Testis (tissue), 2 donors: ENCODE measurements at regions not wholly inside any gene's neighbourhood (a gene's known extent, or its start where the extent isn't known, plus 50 kb on each side); places are given as distances from the start of the nearest gene placed in this dataset.
"Not testable (repeated sequence)": the region's sequence is repeated elsewhere in the genome, so short reads cannot be mapped to it uniquely, and the experiment has no call there.

Source experiments
- DNase-seq: peaks from one replicate; pipeline ENCODE4 v3.0.0-alpha.2; 2019
- H3K27ac ChIP-seq, 2 donors: fragments of 200-600 bp; sonication (generic); one replicate each; pipeline ENCODE4 v1.5.1; 2019
- H3K27me3 ChIP-seq: fragments of 200-600 bp; sonication (generic); one replicate; pipeline ENCODE4 v1.5.1; 2019
- H3K36me3 ChIP-seq: fragments of 200-600 bp; sonication (generic); one replicate; pipeline ENCODE4 v1.5.1; 2017; ENCODE audit warnings: low read depth; ENCODE audit errors: missing control alignments
- H3K4me1 ChIP-seq: fragments of 200-600 bp; sonication (generic); one replicate; pipeline ENCODE4 v1.5.1; 2019
- H3K4me3 ChIP-seq, 2 donors: fragments of 200-600 bp; sonication (generic); one replicate each; pipeline ENCODE4 v1.5.1; 2017 to 2019
- H3K9me3 ChIP-seq: fragments of 200-600 bp; sonication (generic); one replicate; pipeline ENCODE4 v1.5.1; 2017
- POLR2A ChIP-seq: fragments of 450-650 bp; IDR thresholded peaks from one replicate; pipeline ENCODE4 v1.6.1; 2017; ENCODE audit warnings: antibody characterized with exemption, mild to moderate bottlenecking, moderate library complexity
- WGBS, 2 donors: methylation state at CpG; one replicate each; pipeline ENCODE4 v1.1.5; 2018; 5-methylcytosine and 5-hydroxymethylcytosine counted together
- intact Hi-C: fragments of 100-400 bp; cut with DNase I; formaldehyde crosslinking; loops from one replicate; pipeline ENCODE4 v1.15.1; 2023; ENCODE audit warnings: low total_unique reads
- TF ChIP-seq, protein P1 (sequence below), 3 experiments: fragments of 450-650 bp in 2 of 3; fragments of 200-600 bp in 1 of 3; sonication (generic) in 1 of 3; IDR thresholded peaks; one replicate each; pipeline ENCODE4 v1.5.1; 2016 to 2019; ENCODE audit warnings: antibody characterized with exemption in 3 of 3, mild to moderate bottlenecking in 2 of 3, moderate library complexity in 1 of 3

DNA sequence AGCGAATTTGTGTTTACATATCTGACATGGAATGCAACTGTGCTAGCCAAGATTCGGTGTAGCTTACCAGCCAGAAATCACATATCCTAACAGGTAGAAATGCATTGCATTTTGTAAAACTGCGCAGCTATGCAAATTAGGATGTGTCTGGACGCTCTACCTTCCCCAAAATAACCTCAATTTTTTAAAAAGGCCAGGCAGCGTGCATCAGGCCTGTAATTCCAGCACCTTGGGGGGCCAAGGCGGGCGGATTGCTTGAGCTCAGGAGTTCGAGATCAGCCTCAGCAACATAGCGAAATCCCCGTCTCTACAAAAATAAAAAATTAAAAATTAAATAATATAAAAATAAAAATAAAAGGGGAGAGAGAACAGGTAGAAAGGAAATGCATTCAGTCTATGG, 305.0 kb downstream of the TYW1 start:
- no peak for DNase-seq
- no peak for TF ChIP-seq POLR2A
- TF ChIP-seq, protein P1, sequence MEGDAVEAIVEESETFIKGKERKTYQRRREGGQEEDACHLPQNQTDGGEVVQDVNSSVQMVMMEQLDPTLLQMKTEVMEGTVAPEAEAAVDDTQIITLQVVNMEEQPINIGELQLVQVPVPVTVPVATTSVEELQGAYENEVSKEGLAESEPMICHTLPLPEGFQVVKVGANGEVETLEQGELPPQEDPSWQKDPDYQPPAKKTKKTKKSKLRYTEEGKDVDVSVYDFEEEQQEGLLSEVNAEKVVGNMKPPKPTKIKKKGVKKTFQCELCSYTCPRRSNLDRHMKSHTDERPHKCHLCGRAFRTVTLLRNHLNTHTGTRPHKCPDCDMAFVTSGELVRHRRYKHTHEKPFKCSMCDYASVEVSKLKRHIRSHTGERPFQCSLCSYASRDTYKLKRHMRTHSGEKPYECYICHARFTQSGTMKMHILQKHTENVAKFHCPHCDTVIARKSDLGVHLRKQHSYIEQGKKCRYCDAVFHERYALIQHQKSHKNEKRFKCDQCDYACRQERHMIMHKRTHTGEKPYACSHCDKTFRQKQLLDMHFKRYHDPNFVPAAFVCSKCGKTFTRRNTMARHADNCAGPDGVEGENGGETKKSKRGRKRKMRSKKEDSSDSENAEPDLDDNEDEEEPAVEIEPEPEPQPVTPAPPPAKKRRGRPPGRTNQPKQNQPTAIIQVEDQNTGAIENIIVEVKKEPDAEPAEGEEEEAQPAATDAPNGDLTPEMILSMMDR (IDR thresholded peaks at IDR 0.05) = no peak
- Histone ChIP-seq H3K9me3 (no peaks in the 10 kb centered on the region), H3K4me3 (peak overlapping the region; percentile 77 to 84), H3K36me3 (no peaks in the 10 kb centered on the region), H3K27me3 (no peaks in the 10 kb centered on the region), H3K27ac (peak overlapping the region; percentile 91 to 94), H3K4me1 (peaks cover 3% of the 10 kb centered on the region)
- intact Hi-C loops = no loop called here
- 22 to 26% methylated on average over 10 of the region's 10 CpGs for whole genome bisulfite sequencing, 2 donors

DNA sequence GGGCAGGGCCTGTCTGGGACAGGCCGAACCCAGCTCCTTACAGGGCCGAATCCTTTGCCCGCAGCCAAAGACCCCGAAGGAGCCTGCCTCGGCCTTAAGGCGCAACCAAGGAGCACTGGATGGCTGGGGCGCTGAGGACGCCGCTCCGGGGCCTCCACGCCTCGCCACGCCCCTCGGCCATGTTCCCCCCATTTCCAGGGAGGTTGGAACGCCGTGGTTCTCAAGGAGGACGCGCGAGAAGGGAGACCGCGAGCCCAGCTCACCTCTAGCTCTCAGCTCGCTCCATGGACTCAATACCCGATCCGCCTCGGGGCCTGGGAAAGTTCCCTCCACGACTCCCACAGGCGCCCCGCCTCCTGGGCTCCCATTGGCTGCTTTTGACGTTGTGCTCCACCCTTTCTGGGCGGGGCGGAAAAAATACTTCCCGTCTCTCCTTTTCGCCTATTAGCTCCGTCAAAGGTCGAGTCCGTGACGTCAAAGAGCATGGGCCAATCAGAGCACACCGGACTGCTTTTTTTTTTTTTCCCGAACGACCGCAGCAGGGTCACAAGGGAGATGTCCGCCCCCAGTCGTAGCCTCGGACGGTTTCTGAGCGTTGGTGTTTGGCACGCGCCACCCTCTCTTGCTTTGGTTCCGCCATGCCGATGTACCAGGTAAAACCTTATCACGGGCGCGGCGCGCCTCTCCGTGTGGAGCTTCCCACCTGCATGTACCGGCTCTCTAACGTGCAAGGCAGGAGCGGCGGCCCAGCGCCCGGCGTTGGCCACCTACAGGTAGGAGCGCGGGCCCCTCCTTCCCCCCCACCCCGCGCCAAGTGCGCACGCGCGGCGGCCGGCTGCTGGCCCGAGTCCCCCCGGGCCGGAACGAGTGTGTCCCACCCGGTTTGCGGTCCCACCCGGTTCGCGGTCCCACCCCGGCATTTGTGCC, 305.7 kb downstream of the TYW1 start:
- peak; percentile 11 for TF ChIP-seq POLR2A
- TF ChIP-seq, protein P1 (IDR thresholded peaks at IDR 0.05) = peak in 2 of 3 experiments; percentile 47 to 52
- DNase-seq = peak; percentile 100
- 0% methylated on average over 52 to 65 of the region's 83 CpGs for whole genome bisulfite sequencing, 2 donors
- intact Hi-C loops = no loop called here
- H3K4me3 ChIP-seq = peak overlapping the region; percentile 77 to 84
- H3K27ac ChIP-seq = peak overlapping the region; percentile 91 to 94
- H3K4me1 ChIP-seq = peaks cover 3% of the 10 kb centered on the region
- H3K36me3 ChIP-seq = no peaks in the 10 kb centered on the region
- H3K27me3 ChIP-seq = no peaks in the 10 kb centered on the region
- no peaks in the 10 kb centered on the region for H3K9me3 ChIP-seq

DNA sequence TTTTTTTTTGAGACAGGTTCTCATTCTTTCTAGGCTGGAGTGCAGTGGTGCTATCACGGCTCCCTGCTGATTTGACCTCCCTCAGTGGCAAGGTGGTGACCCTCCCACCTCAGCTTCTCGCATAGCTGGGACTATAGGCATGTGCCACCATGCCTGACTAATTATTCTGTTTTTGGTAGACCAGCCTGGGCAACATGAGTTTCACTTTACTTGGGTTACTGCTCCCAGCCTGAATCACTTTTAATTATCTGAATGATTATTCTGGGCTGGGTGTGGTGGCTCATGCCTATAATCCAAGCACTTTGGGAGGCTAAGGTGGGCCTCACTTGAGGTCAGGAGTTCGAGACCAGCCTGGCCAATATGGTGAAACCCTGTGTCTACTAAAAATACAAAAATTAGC, 308.2 kb downstream of the TYW1 start:
- H3K4me1 ChIP-seq, H3K27ac ChIP-seq, H3K4me3 ChIP-seq, DNase-seq, H3K36me3 ChIP-seq, H3K27me3 ChIP-seq, H3K9me3 ChIP-seq, intact Hi-C loops: not testable (repeated sequence)
- 83 to 85% methylated on average over 3 of the region's 3 CpGs for WGBS, 2 donors

DNA sequence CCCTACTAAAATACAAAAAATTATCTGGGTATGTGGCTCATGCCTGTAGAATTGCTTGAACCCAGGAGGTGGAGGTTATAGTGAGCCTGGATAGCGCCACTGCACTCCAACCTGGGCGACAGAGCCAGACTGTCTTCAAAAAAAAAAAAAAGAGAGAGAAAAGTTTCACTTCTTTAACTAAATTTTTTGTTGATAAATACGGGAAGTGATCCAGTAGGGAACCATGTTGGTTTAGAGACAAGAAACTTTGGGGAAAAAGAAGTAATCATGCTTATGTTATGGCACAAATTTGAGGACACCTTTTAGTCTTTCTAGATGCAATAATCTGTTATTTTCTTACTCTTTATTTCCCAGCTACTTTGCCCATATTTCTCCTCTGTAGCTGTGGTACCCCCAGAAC, 309.7 kb downstream of the TYW1 start:
- no peak overlapping the region for H3K4me3 ChIP-seq
- H3K27me3 ChIP-seq = no peaks in the 10 kb centered on the region
- no peak overlapping the region for H3K27ac ChIP-seq
- TF ChIP-seq POLR2A = no peak
- TF ChIP-seq, protein P1 (IDR thresholded peaks at IDR 0.05) = no peak
- no peaks in the 10 kb centered on the region for H3K36me3 ChIP-seq
- no peak for DNase-seq
- no peaks in the 10 kb centered on the region for H3K9me3 ChIP-seq
- intact Hi-C loops = no loop called here
- peaks cover under 1% of the 10 kb centered on the region for H3K4me1 ChIP-seq
- WGBS, 2 donors = 82 to 85% methylated on average over 3 of the region's 3 CpGs

DNA sequence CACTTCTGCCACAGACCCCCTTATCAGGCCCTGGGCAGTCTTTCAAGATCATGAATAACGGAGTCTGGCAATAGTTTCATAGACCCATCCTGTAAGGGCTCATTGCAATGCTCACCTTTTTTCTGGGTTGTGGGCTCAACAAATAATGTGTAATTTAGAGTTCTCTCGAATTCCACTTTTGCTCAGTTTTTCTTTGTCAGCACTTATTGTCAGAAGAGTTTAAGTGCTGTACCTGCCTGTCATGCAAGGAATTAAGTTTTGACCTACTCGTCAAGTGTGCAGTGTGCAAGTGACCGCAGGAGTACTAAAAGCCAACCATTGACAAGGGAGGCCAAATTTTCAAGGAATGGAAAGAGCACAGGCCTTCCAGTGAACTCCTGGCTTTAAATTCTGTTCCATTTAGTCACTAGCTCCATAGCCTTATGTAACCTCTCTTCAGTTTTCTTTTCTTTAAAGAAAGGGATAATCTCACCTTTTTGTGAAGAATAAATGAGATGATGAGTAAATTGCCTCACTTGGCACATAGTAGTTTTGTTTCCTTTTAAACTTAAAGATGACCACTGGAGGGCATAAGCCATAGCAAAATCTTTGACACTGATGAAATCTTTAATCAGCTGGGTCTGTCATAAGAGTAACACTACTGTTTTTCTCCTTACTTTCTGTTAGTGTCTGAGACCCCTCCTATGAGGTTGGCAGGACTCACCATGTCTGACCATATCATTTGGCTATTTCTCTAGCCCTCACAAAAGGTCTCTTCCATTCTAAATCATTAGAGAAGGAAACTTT, 313.3 kb downstream of the TYW1 start:
- Histone ChIP-seq H3K4me3 (no peak overlapping the region), H3K27ac (no peak overlapping the region), H3K36me3 (no peaks in the 10 kb centered on the region), H3K9me3 (no peaks in the 10 kb centered on the region), H3K4me1 (no peaks in the 10 kb centered on the region), H3K27me3 (no peaks in the 10 kb centered on the region)
- TF ChIP-seq, protein P1 (IDR thresholded peaks at IDR 0.05) = no peak
- TF ChIP-seq POLR2A = no peak
- 90% methylated on average over 4 of the region's 4 CpGs for WGBS, 2 donors
- no peak for DNase-seq
- intact Hi-C loops = no loop called here
